ENCODE measurements at regions not wholly inside any gene's neighbourhood (a gene's known extent, or its start where the extent isn't known, plus 50 kb on each side); places are given as distances from the start of the nearest gene placed in this dataset.

GRCh38 chr7:106196460-106197021, 84.4 kb upstream of the SYPL1 start:
- no peak for DNase-seq (ENCODE audit: low spot score)
- in situ Hi-C loops (cut with MboI; ENCODE audit: low pct_unique_long_range_greater_than_20kb, low sequenced_read_pairs, unreplicated experiment) = loop anchor here (25.0 kb wide), 2 partner anchors 466 to 541 kb away; partner anchors contain the start of gene CCDC71L
- no peak for TF ChIP-seq CTCF (IDR thresholded peaks at IDR 0.05; ENCODE audit: extremely low read depth, insufficient read depth, missing control alignments)

- in situ Hi-C loops (cut with MboI; ENCODE audit: low pct_unique_long_range_greater_than_20kb, low sequenced_read_pairs, unreplicated experiment) = loop anchor here (25.0 kb wide), 2 partner anchors 469 to 544 kb away; partner anchors contain the start of gene CCDC71L
- DNase-seq (ENCODE audit: low spot score) = no peak
- TF ChIP-seq CTCF (IDR thresholded peaks at IDR 0.05; ENCODE audit: extremely low read depth, insufficient read depth, missing control alignments) = no peak
These were observed 81.5 kb upstream of the SYPL1 start for GRCh38 chr7:106193661-106194060.

- in situ Hi-C loops (cut with MboI; ENCODE audit: low pct_unique_long_range_greater_than_20kb, low sequenced_read_pairs, unreplicated experiment) = loop anchor here (25.0 kb wide), 2 partner anchors 472 to 547 kb away; partner anchors contain the start of gene CCDC71L
- DNase-seq (ENCODE audit: low spot score) = no peak
- no peak for TF ChIP-seq CTCF (IDR thresholded peaks at IDR 0.05; ENCODE audit: extremely low read depth, insufficient read depth, missing control alignments)
These were observed 78.6 kb upstream of the SYPL1 start for GRCh38 chr7:106190589-106191330.

GRCh38 chr7:106187613-106188350, 75.7 kb upstream of the SYPL1 start:
- no peak for DNase-seq (ENCODE audit: low spot score)
- in situ Hi-C loops (cut with MboI; ENCODE audit: low pct_unique_long_range_greater_than_20kb, low sequenced_read_pairs, unreplicated experiment) = loop anchor here (25.0 kb wide), 2 partner anchors 475 to 550 kb away; partner anchors contain the start of gene CCDC71L
- TF ChIP-seq CTCF (IDR thresholded peaks at IDR 0.05; ENCODE audit: extremely low read depth, insufficient read depth, missing control alignments) = no peak

- in situ Hi-C loops (cut with MboI; ENCODE audit: low pct_unique_long_range_greater_than_20kb, low sequenced_read_pairs, unreplicated experiment) = loop anchor here (25.0 kb wide), 2 partner anchors 477 to 552 kb away; partner anchors contain the start of gene CCDC71L
- TF ChIP-seq CTCF (IDR thresholded peaks at IDR 0.05; ENCODE audit: extremely low read depth, insufficient read depth, missing control alignments) = no peak
- no peak for DNase-seq (ENCODE audit: low spot score)
These were observed 73.6 kb upstream of the SYPL1 start for GRCh38 chr7:106185719-106186118.

- no peak for DNase-seq (ENCODE audit: low spot score)
- no peak for TF ChIP-seq CTCF (IDR thresholded peaks at IDR 0.05; ENCODE audit: extremely low read depth, insufficient read depth, missing control alignments)
- in situ Hi-C loops (cut with MboI; ENCODE audit: low pct_unique_long_range_greater_than_20kb, low sequenced_read_pairs, unreplicated experiment) = loop anchor here (25.0 kb wide), 2 partner anchors 478 to 553 kb away; partner anchors contain the start of gene CCDC71L
These were observed 71.8 kb upstream of the SYPL1 start for GRCh38 chr7:106183952-106184351.
